CD14-positive monocyte (primary cell): ENCODE measurements at regions not wholly inside any gene's neighbourhood (a gene's known extent, or its start where the extent isn't known, plus 50 kb on each side); places are given as distances from the start of the nearest gene placed in this dataset.
A peak's percentile ranks its signal among the peaks of the same experiment; 100 is the strongest.

ENCODE experiments used
- DNase-seq, 3 donors: peaks; one replicate each; pipeline ENCODE4 v3.0.0-alpha.2; 2011 to 2022
- H2AFZ ChIP-seq: 2 replicates; pipeline ENCODE4 v1.6.0; 2012; ENCODE audit warnings: mild to moderate bottlenecking, low read depth, low read length, inconsistent platforms; ENCODE audit not compliant: insufficient read depth, poor library complexity, severe bottlenecking
- H3K27ac ChIP-seq, 2 donors: 1 replicate in 1 of 2; 2 replicates in 1 of 2; pipeline ENCODE4 v1.5.1; 2012 to 2013; ENCODE audit warnings: low read length in 2 of 2, control low read depth in 1 of 2, inconsistent platforms in 1 of 2, low read depth in 1 of 2, mild to moderate bottlenecking in 1 of 2
- H3K27me3 ChIP-seq, 2 donors: one replicate each; pipeline versions ENCODE4 v1.6.0 to v1.6.1; 2011 to 2013; ENCODE audit warnings: low read length in 2 of 2; ENCODE audit not compliant: control insufficient read depth in 2 of 2, insufficient read depth in 2 of 2
- H3K36me3 ChIP-seq, 2 donors: replicated peaks in 1 of 2; 1 replicate in 1 of 2; 2 replicates in 1 of 2; pipeline versions ENCODE4 v1.5.1 to v1.6.1; 2012 to 2013; ENCODE audit warnings: low read length in 2 of 2, control low read depth in 1 of 2, inconsistent platforms in 1 of 2, mild to moderate bottlenecking in 1 of 2; ENCODE audit not compliant: insufficient read depth in 2 of 2, control insufficient read depth in 1 of 2
- H3K4me1 ChIP-seq, 2 donors: 1 replicate in 1 of 2; 2 replicates in 1 of 2; pipeline versions ENCODE4 v1.5.1 to v1.6.1; 2012 to 2013; ENCODE audit warnings: low read length in 2 of 2, control low read depth in 1 of 2, inconsistent platforms in 1 of 2, mild to moderate bottlenecking in 1 of 2, moderate library complexity in 1 of 2; ENCODE audit not compliant: insufficient read depth in 2 of 2, control insufficient read depth in 1 of 2
- H3K4me2 ChIP-seq: replicated peaks from 2 replicates; pipeline ENCODE3; 2012; ENCODE audit warnings: low read length, moderate library complexity, mild to moderate bottlenecking; ENCODE audit not compliant: poor library complexity, severe bottlenecking; ENCODE audit errors: extremely low read depth
- H3K4me3 ChIP-seq, 3 experiments: fragments of 200-600 bp in 1 of 3; sonication (generic) in 1 of 3; replicated peaks in 1 of 3; 1 replicate in 2 of 3; 2 replicates in 1 of 3; pipeline ENCODE4 v1.5.1; 2011 to 2013; ENCODE audit warnings: low read length in 3 of 3, mild to moderate bottlenecking in 3 of 3, control low read depth in 2 of 3, low read depth in 2 of 3, inconsistent platforms in 1 of 3, moderate library complexity in 1 of 3
- H3K79me2 ChIP-seq: 2 replicates; pipeline ENCODE4 v1.6.0; 2012; ENCODE audit warnings: mild to moderate bottlenecking, control low read depth, inconsistent platforms, low read length, moderate library complexity; ENCODE audit not compliant: insufficient read depth
- H3K9ac ChIP-seq: 2 replicates; pipeline ENCODE4 v1.6.0; 2017; ENCODE audit warnings: low read length, mild to moderate bottlenecking; ENCODE audit not compliant: insufficient read depth, poor library complexity, severe bottlenecking
- H3K9me3 ChIP-seq, 2 donors: replicated peaks in 1 of 2; 1 replicate in 1 of 2; 2 replicates in 1 of 2; pipeline versions ENCODE4 v1.5.1 to v1.6.1; 2012 to 2013; ENCODE audit warnings: low read length in 2 of 2, control low read depth in 1 of 2; ENCODE audit not compliant: control insufficient read depth in 1 of 2, insufficient read depth in 1 of 2
- H4K20me1 ChIP-seq: 2 replicates; pipeline ENCODE4 v1.6.0; 2012; ENCODE audit warnings: mild to moderate bottlenecking, low read length, control low read depth, moderate library complexity; ENCODE audit not compliant: insufficient read depth
- H3K27ac Mint-ChIP-seq, 7 donors: one replicate each; pipeline ENCODE4 v1.8.0; 2020; ENCODE audit warnings: mild to moderate bottlenecking in 7 of 7, mixed read lengths in 7 of 7, moderate library complexity in 6 of 7, inconsistent platforms in 2 of 7
- H3K27me3 Mint-ChIP-seq, 3 donors: one replicate each; pipeline ENCODE4 v1.8.0; 2021 to 2022; ENCODE audit warnings: low read depth in 3 of 3, mild to moderate bottlenecking in 3 of 3, mixed read lengths in 3 of 3, moderate library complexity in 3 of 3, inconsistent platforms in 1 of 3
- H3K36me3 Mint-ChIP-seq, 2 donors: one replicate each; pipeline ENCODE4 v1.8.0; 2020; ENCODE audit warnings: mixed read lengths in 2 of 2, inconsistent platforms in 1 of 2, mild to moderate bottlenecking in 1 of 2
- H3K4me1 Mint-ChIP-seq: one replicate; pipeline ENCODE4 v1.8.0; 2020; ENCODE audit warnings: mild to moderate bottlenecking, mixed read lengths
- H3K4me3 Mint-ChIP-seq, 2 donors: one replicate each; pipeline ENCODE4 v1.8.0; 2020; ENCODE audit warnings: mild to moderate bottlenecking in 2 of 2, mixed read lengths in 2 of 2, moderate library complexity in 1 of 2
- H3K9me3 Mint-ChIP-seq, 7 donors: one replicate each; pipeline ENCODE4 v1.8.0; 2020 to 2022; ENCODE audit warnings: mixed read lengths in 7 of 7, mild to moderate bottlenecking in 6 of 7, moderate library complexity in 6 of 7, inconsistent platforms in 2 of 7
- WGBS: methylation state at CpG from one replicate; pipeline ENCODE4 v1.1.5; 2013; ENCODE audit warnings: missing lambda C conversion rate; ENCODE audit not compliant: insufficient coverage; 5-methylcytosine and 5-hydroxymethylcytosine counted together
- intact Hi-C, 2 donors: fragments of 100-400 bp; cut with micrococcal nuclease; formaldehyde crosslinking; loops; one replicate each; pipeline versions ENCODE4 v1.15.0 to v1.15.1; 2023
- TF ChIP-seq, protein P1 (sequence below): fragments of 200-600 bp; IDR thresholded peaks from one replicate; pipeline ENCODE4 v1.8.0; 2022; ENCODE audit warnings: antibody characterized with exemption, mild to moderate bottlenecking

DNA sequence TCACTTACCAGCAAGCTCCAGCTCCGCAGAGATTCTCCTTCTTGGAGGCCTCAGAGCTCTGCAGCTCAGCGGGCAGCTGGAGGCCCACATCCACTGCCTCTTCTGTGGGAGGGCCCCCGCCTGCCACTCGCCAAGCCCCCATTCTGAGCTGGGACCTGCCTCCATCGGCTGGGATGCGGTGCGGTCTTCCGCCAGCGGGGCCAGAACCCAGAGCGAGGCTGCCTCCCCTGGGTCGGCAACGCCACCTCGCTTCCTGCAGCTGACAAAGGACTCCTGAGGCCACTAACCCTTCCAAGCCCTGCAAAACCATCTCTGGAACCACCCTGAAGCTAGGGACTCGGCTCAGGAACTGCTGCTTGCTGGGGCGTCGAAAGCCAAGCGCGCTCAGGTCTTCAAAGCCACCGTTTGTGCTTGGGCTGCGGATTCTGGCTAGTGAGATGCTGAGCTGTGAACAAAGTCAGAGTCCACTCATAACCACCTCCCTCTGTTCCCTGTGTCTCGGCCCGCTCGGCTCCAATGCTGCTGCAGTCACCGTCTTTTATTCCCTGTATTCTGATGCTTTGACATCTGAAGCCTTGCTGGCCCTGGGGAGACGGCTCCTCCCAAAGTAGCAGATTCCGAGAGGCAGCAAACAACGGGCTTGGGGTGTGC lies 174.3 kb downstream of the ENGASE start:
- intact Hi-C loops = no loop called here
- Mint-ChIP-seq H3K36me3 (no peaks in the 10 kb centered on the region), H3K9me3 (peaks cover 0 to 6% (median 0%) of the 10 kb centered on the region in 7 donors), H3K4me1 (no peaks in the 10 kb centered on the region), H3K27me3 (peaks cover 17 to 37% (median 30%) of the 10 kb centered on the region in 3 donors), H3K27ac (no peak overlapping the region), H3K4me3 (no peak overlapping the region)
- Histone ChIP-seq H3K9me3 (no peaks in the 10 kb centered on the region), H3K27ac (no peak overlapping the region), H2AFZ (no peak overlapping the region), H4K20me1 (no peaks in the 10 kb centered on the region), H3K79me2 (no peaks in the 10 kb centered on the region), H3K27me3 (peaks cover 0 to 2% of the 10 kb centered on the region in 2 donors), H3K36me3 (no peaks in the 10 kb centered on the region), H3K4me1 (no peaks in the 10 kb centered on the region), H3K4me3 (no peak overlapping the region), H3K4me2 (no peak overlapping the region), H3K9ac (no peak overlapping the region)
- WGBS = 67% methylated on average over 27 of the region's 27 CpGs
- TF ChIP-seq, protein P1, sequence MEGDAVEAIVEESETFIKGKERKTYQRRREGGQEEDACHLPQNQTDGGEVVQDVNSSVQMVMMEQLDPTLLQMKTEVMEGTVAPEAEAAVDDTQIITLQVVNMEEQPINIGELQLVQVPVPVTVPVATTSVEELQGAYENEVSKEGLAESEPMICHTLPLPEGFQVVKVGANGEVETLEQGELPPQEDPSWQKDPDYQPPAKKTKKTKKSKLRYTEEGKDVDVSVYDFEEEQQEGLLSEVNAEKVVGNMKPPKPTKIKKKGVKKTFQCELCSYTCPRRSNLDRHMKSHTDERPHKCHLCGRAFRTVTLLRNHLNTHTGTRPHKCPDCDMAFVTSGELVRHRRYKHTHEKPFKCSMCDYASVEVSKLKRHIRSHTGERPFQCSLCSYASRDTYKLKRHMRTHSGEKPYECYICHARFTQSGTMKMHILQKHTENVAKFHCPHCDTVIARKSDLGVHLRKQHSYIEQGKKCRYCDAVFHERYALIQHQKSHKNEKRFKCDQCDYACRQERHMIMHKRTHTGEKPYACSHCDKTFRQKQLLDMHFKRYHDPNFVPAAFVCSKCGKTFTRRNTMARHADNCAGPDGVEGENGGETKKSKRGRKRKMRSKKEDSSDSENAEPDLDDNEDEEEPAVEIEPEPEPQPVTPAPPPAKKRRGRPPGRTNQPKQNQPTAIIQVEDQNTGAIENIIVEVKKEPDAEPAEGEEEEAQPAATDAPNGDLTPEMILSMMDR = no peak
- no peak for DNase-seq

DNA sequence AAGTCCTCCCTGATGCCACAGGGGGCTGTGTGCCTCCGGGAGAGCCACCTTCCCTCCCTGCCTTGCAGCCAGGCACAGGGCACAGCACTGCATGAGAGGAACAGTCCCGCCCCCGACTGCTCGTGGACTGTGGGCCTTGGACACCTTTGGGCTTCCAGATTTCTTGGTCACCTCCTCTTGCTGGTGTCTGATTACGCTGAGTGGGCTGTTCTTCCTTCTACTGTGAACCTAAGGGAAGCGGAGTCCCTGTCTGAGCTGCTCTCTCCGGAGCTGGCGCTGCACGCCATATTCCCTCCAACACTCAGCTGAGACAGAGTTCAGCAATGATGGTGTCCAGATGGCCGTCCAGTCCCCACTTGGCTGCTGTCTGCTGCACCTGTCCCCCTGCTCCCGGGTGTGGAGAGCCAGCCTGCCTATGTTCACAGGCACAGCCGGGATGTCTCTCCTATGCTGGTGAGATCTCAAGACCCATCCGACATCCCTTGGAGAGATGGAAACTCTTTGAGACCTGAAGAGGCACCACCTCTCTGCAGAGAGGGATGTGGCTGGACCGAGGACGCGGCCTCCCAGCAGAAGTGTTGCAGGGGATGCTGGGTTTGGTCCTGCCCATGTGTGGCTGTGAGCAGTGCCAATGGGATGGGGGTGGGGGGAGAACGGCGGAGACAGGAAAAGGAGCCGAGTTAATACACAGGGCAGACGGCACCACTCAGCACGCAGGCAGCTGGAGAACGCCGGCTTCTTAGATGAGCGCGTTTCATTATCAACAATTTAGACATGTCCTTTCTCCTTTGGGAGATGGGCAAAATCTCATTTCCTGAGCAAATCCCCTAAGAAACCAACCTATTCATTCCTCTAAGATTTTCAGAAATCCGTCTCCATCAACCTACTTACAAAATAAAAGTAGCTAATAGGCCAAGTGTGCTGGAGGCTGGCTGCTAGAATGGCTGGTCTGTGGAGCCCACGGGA lies 171.9 kb downstream of the ENGASE start:
- H3K4me3 ChIP-seq = no peak overlapping the region
- H3K4me3 Mint-ChIP-seq = no peak overlapping the region
- no peaks in the 10 kb centered on the region for H3K4me1 ChIP-seq
- H3K36me3 Mint-ChIP-seq = no peaks in the 10 kb centered on the region
- H4K20me1 ChIP-seq = no peaks in the 10 kb centered on the region
- no peaks in the 10 kb centered on the region for H3K9me3 ChIP-seq
- H3K79me2 ChIP-seq = no peaks in the 10 kb centered on the region
- H3K9me3 Mint-ChIP-seq = peaks cover 0 to 6% (median 0%) of the 10 kb centered on the region in 7 donors
- H3K27me3 ChIP-seq = peaks cover 0 to 2% of the 10 kb centered on the region in 2 donors
- peak overlapping the region in 1 of 7 donors; percentile 42 for H3K27ac Mint-ChIP-seq
- no peaks in the 10 kb centered on the region for H3K36me3 ChIP-seq
- intact Hi-C loops = no loop called here
- H3K4me2 ChIP-seq = no peak overlapping the region
- H2AFZ ChIP-seq = no peak overlapping the region
- DNase-seq = no peak
- no peak overlapping the region for H3K9ac ChIP-seq
- H3K4me1 Mint-ChIP-seq = no peaks in the 10 kb centered on the region
- no peak overlapping the region for H3K27ac ChIP-seq
- H3K27me3 Mint-ChIP-seq = peaks cover 12 to 21% (median 17%) of the 10 kb centered on the region in 3 donors
- TF ChIP-seq, protein P1 = no peak
- WGBS = 86% methylated on average over 25 of the region's 27 CpGs
